K562 (cell line): ENCODE measurements at regions not wholly inside any gene's neighbourhood (a gene's known extent, or its start where the extent isn't known, plus 50 kb on each side); places are given as distances from the start of the nearest gene placed in this dataset.

ENCODE experiments used
- ERF ChIP-seq: fragments of 450-650 bp; formaldehyde crosslinking; IDR thresholded peaks from 2 replicates; pipeline ENCODE4 v1.4.0; 2020; ENCODE audit warnings: mild to moderate bottlenecking, mixed read lengths
- NFIC ChIP-seq: fragments of 450-650 bp; IDR thresholded peaks from 2 replicates; pipeline ENCODE4 v1.6.1; 2017; ENCODE audit warnings: mild to moderate bottlenecking, inconsistent platforms
- PCBP2 ChIP-seq: fragments of 200-400 bp; formaldehyde crosslinking; IDR thresholded peaks from 2 replicates; pipeline ENCODE4 v1.6.1; 2018; ENCODE audit warnings: low read length, low read depth, mild to moderate bottlenecking, moderate library complexity; ENCODE audit not compliant: poor library complexity, severe bottlenecking
- YY1 ChIP-seq, 3 experiments: IDR thresholded peaks; 2 replicates each; pipeline ENCODE4 v1.6.1; 2011; ENCODE audit warnings: low read length in 2 of 3, mild to moderate bottlenecking in 2 of 3, moderate library complexity in 2 of 3, borderline replicate concordance in 1 of 3, control low read depth in 1 of 3, low read depth in 1 of 3; ENCODE audit not compliant: insufficient read depth in 3 of 3, insufficient replicate concordance in 2 of 3, control insufficient read depth in 1 of 3, insufficient read length in 1 of 3; ENCODE audit errors: extremely low read depth in 1 of 3
- ZNF398 ChIP-seq: fragments of 250-450 bp; sonication (Bioruptor Pico); IDR thresholded peaks from 2 replicates; pipeline ENCODE4 v1.8.0; 2021; ENCODE audit warnings: moderate library complexity, mild to moderate bottlenecking, inconsistent platforms
- ZNF561 ChIP-seq: fragments of 450-650 bp; formaldehyde crosslinking; conservative IDR thresholded peaks from 2 replicates; pipeline ENCODE4 v1.4.0; 2020; ENCODE audit warnings: mild to moderate bottlenecking, moderate library complexity
- TF ChIP-seq, protein P1 (sequence below), 3 experiments: IDR thresholded peaks in 2 of 3; conservative IDR thresholded peaks in 1 of 3; 2 replicates each; pipeline ENCODE4 v1.5.1; 2011 to 2012; ENCODE audit warnings: low read length in 3 of 3, mild to moderate bottlenecking in 3 of 3, control low read depth in 2 of 3, improper control_type of control experiment in 1 of 3, inconsistent platforms in 1 of 3, low read depth in 1 of 3, mixed read lengths in 1 of 3, moderate library complexity in 1 of 3; ENCODE audit not compliant: insufficient read depth in 2 of 3
- TF ChIP-seq, protein P2 (sequence below): fragments of 200-800 bp; sonication (Bioruptor generic); IDR thresholded peaks from 2 replicates; pipeline ENCODE4 v1.6.1; 2017; ENCODE audit warnings: missing genetic modification characterization, missing compliant biosample characterization

DNA sequence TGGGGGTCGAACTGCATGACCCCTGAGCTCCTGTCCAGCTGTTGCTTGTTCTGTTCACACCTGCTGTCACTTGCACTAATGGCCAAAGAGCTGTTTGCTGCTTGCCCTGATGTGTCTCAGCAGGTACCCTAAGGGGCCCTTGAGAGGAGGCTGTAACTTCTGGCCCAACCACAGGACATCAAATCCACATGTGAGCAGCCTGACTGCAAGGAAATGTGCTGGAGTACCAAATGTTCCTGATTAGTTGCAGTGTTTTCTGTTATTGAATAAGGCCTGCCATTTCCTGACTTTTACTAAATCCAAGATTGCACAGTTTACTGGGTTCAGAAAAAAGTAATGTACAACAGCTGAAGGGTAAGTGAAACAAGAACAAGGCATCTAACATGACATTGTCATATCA, 91.7 kb upstream of the IL6 start:
- TF ChIP-seq ERF (CRISPR knock-in tag) (no peak), ZNF398 (no peak), PCBP2 (no peak), YY1 (IDR thresholded peaks at IDR 0.05; ENCODE audit: borderline replicate concordance in 1 of 3, control insufficient read depth in 1 of 3, extremely low read depth in 1 of 3, insufficient read depth in 3 of 3, insufficient read length in 1 of 3, insufficient replicate concordance in 2 of 3, low read depth in 1 of 3, low read length in 2 of 3) (no peak), ZNF561 (no peak), NFIC (no peak)
- TF ChIP-seq, protein P1, sequence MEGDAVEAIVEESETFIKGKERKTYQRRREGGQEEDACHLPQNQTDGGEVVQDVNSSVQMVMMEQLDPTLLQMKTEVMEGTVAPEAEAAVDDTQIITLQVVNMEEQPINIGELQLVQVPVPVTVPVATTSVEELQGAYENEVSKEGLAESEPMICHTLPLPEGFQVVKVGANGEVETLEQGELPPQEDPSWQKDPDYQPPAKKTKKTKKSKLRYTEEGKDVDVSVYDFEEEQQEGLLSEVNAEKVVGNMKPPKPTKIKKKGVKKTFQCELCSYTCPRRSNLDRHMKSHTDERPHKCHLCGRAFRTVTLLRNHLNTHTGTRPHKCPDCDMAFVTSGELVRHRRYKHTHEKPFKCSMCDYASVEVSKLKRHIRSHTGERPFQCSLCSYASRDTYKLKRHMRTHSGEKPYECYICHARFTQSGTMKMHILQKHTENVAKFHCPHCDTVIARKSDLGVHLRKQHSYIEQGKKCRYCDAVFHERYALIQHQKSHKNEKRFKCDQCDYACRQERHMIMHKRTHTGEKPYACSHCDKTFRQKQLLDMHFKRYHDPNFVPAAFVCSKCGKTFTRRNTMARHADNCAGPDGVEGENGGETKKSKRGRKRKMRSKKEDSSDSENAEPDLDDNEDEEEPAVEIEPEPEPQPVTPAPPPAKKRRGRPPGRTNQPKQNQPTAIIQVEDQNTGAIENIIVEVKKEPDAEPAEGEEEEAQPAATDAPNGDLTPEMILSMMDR (IDR thresholded peaks at IDR 0.05 in 2 of 3, conservative IDR thresholded peaks at IDR 0.05 in 1 of 3; ENCODE audit: insufficient read depth in 2 of 3, low read depth in 1 of 3, low read length in 3 of 3) = no peak
- TF ChIP-seq, protein P2, sequence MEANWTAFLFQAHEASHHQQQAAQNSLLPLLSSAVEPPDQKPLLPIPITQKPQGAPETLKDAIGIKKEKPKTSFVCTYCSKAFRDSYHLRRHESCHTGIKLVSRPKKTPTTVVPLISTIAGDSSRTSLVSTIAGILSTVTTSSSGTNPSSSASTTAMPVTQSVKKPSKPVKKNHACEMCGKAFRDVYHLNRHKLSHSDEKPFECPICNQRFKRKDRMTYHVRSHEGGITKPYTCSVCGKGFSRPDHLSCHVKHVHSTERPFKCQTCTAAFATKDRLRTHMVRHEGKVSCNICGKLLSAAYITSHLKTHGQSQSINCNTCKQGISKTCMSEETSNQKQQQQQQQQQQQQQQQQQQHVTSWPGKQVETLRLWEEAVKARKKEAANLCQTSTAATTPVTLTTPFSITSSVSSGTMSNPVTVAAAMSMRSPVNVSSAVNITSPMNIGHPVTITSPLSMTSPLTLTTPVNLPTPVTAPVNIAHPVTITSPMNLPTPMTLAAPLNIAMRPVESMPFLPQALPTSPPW (CRISPR knock-in tag) = no peak
